GM12878 (cell line): ENCODE measurements at regions not wholly inside any gene's neighbourhood (a gene's known extent, or its start where the extent isn't known, plus 50 kb on each side); places are given as distances from the start of the nearest gene placed in this dataset.

ENCODE experiments used
- ATAC-seq: fragments of 200-7000 bp; cut with Tn5 transposase; 3 replicates; pipeline ENCODE4 v1.9.1; 2020; ENCODE audit warnings: mild to moderate bottlenecking, moderate library complexity
- BruUV-seq: library from RNA; stranded (reverse); fragments of 400-500 nt; replicated peaks from 2 replicates; lab custom pipeline; 2021; lab: Mats Ljungman, UMichigan
- CTCF ChIA-PET: fragments of 300-600 bp; sonication (Branson Sonifier 250); formaldehyde crosslinking; extraction: SDS; loops from one replicate; lab custom pipeline; 2021; ENCODE audit warnings: inconsistent platforms; lab: Yijun Ruan, JAX
- POLR2A ChIA-PET: fragments of 350-600 bp; formaldehyde crosslinking; extraction: SDS; loops from one replicate; lab custom pipeline; 2021; ENCODE audit warnings: inconsistent platforms; lab: Charles Lee
- RAD21 ChIA-PET: fragments of 300-600 bp; sonication (Branson Sonifier 250); formaldehyde crosslinking; loops from one replicate; lab custom pipeline; 2023; ENCODE audit warnings: antibody characterized with exemption; ENCODE audit not compliant: unreplicated experiment; lab: Charles Lee
- SMC1A ChIA-PET: fragments of 300-600 bp; sonication (Branson Sonifier 250); formaldehyde crosslinking; loops from one replicate; lab custom pipeline; 2023; ENCODE audit not compliant: unreplicated experiment, uncharacterized antibody; lab: Charles Lee
- DNase-seq: peaks from one replicate; pipeline ENCODE4 v3.0.0-alpha.2; 2011; ENCODE audit warnings: low read depth, low spot score
- FAIRE-seq: peaks from 3 replicates; lab custom pipeline; 2011; peaks lifted over from hg19 to GRCh38; lab: Jason Lieb, UNC
- H2AFZ ChIP-seq: 2 replicates; pipeline ENCODE4 v1.6.0; 2011; ENCODE audit warnings: low read depth, low read length, control low read depth; ENCODE audit not compliant: control insufficient read depth
- H3K27ac ChIP-seq: 2 replicates; pipeline ENCODE4 v1.5.1; 2011; ENCODE audit warnings: control low read depth; ENCODE audit not compliant: control insufficient read depth, insufficient read depth
- H3K27me3 ChIP-seq, 2 experiments: replicated peaks in 1 of 2; 2 replicates each; pipeline versions ENCODE4 v1.6.0 to v1.6.1; 2011; ENCODE audit warnings: low read length in 1 of 2; ENCODE audit not compliant: control insufficient read depth in 2 of 2, insufficient read depth in 2 of 2
- H3K36me3 ChIP-seq, 2 experiments: 2 replicates each; pipeline ENCODE4 v1.5.1; 2011; ENCODE audit warnings: low read length in 1 of 2; ENCODE audit not compliant: control insufficient read depth in 2 of 2, insufficient read depth in 2 of 2
- H3K4me1 ChIP-seq: 2 replicates; pipeline ENCODE4 v1.6.1; 2011; ENCODE audit warnings: mild to moderate bottlenecking, low read length, moderate library complexity, mixed read lengths; ENCODE audit not compliant: control insufficient read depth, insufficient read depth
- H3K4me2 ChIP-seq: 2 replicates; pipeline ENCODE4 v1.6.0; 2011; ENCODE audit warnings: control low read depth; ENCODE audit not compliant: control insufficient read depth, insufficient read depth
- H3K4me3 ChIP-seq: fragments of 200-600 bp; sonication (generic); 2 replicates; pipeline ENCODE4 v1.5.1; 2016
- H3K79me2 ChIP-seq: 2 replicates; pipeline ENCODE4 v1.6.0; 2011; ENCODE audit warnings: low read length; ENCODE audit not compliant: control insufficient read depth, insufficient read depth
- H3K9ac ChIP-seq: 2 replicates; pipeline ENCODE4 v1.8.0; 2011; ENCODE audit warnings: low read length, control low read depth, mixed read lengths; ENCODE audit not compliant: control insufficient read depth, insufficient read depth
- H3K9me3 ChIP-seq: replicated peaks from 3 replicates; pipeline ENCODE4 v1.5.1; 2011; ENCODE audit warnings: mild to moderate bottlenecking, low read length; ENCODE audit not compliant: control insufficient read depth, insufficient read depth
- H4K20me1 ChIP-seq: 2 replicates; pipeline ENCODE4 v1.6.0; 2011; ENCODE audit not compliant: control insufficient read depth, insufficient read depth
- ATF2 ChIP-seq: IDR thresholded peaks from 2 replicates; pipeline ENCODE4 v1.6.1; 2012; ENCODE audit warnings: low read length, inconsistent platforms
- CEBPZ ChIP-seq: fragments of 150-350 bp; IDR thresholded peaks from 2 replicates; pipeline ENCODE4 v1.6.1; 2016; ENCODE audit warnings: low read depth, low read length
- FOS ChIP-seq: IDR thresholded peaks from 3 replicates; pipeline ENCODE4 v1.6.1; 2011; ENCODE audit warnings: borderline replicate concordance; ENCODE audit not compliant: insufficient read length; ENCODE audit errors: extremely low read depth
- GATAD2B ChIP-seq: fragments of 450-650 bp; conservative IDR thresholded peaks from 2 replicates; pipeline ENCODE4 v1.6.1; 2017; ENCODE audit warnings: low read depth, mild to moderate bottlenecking, moderate library complexity
- KLF5 ChIP-seq: fragments of 450-650 bp; IDR thresholded peaks from 2 replicates; pipeline ENCODE4 v1.6.1; 2014; ENCODE audit warnings: mild to moderate bottlenecking; ENCODE audit not compliant: partially characterized antibody
- MAX ChIP-seq: IDR thresholded peaks from 2 replicates; pipeline ENCODE4 v1.6.1; 2012; ENCODE audit warnings: low read depth, low read length, improper control_type of control experiment
- MTA2 ChIP-seq: fragments of 450-650 bp; IDR thresholded peaks from 2 replicates; pipeline ENCODE4 v1.6.1; 2016; ENCODE audit warnings: low read depth, mild to moderate bottlenecking, moderate library complexity
- PRDM15 ChIP-seq: fragments of 450-650 bp; formaldehyde crosslinking; IDR thresholded peaks from 2 replicates; pipeline ENCODE4 v1.4.0; 2020; ENCODE audit warnings: mild to moderate bottlenecking, moderate library complexity
- RFX5 ChIP-seq: IDR thresholded peaks from 2 replicates; pipeline ENCODE4 v1.6.1; 2011; ENCODE audit warnings: low read depth, low read length, improper control_type of control experiment
- SMAD5 ChIP-seq: IDR thresholded peaks from 2 replicates; pipeline ENCODE4 v1.6.1; 2016; ENCODE audit warnings: antibody characterized with exemption, low read depth
- SPI1 ChIP-seq: IDR thresholded peaks from 2 replicates; pipeline ENCODE4 v1.6.1; 2011; ENCODE audit warnings: low read depth, mild to moderate bottlenecking, low read length, moderate library complexity, borderline replicate concordance; ENCODE audit not compliant: insufficient read depth
- STAT1 ChIP-seq: fragments of 450-650 bp; conservative IDR thresholded peaks from 2 replicates; pipeline ENCODE4 v1.6.1; 2014; ENCODE audit warnings: antibody characterized with exemption, mild to moderate bottlenecking
- ZNF24 ChIP-seq: fragments of 450-650 bp; IDR thresholded peaks from 2 replicates; pipeline ENCODE4 v1.6.1; 2017; ENCODE audit warnings: antibody characterized with exemption, mild to moderate bottlenecking
- whole genome bisulfite sequencing: methylation state at CpG from one replicate; pipeline ENCODE4 v1.1.6; 2016; ENCODE audit warnings: low lambda C conversion rate; ENCODE audit not compliant: insufficient replicate concordance, insufficient coverage; ENCODE audit errors: missing lambda C conversion rate; 5-methylcytosine and 5-hydroxymethylcytosine counted together
- in situ Hi-C: fragments of 300-500 bp; cut with MboI; formaldehyde crosslinking; loops from 9 replicates; pipeline ENCODE4 v1.14.3; 2018; ENCODE audit warnings: mixed read lengths
- intact Hi-C: fragments of 100-400 bp; cut with micrococcal nuclease; formaldehyde crosslinking; loops from one replicate; pipeline ENCODE4 v1.14.2; 2022; ENCODE audit not compliant: unreplicated experiment

GRCh38 chr9:106487266-106487665 lies 375.7 kb upstream of the ZNF462 start:
- H3K36me3 ChIP-seq: no peaks in the 10 kb centered on the region
- CTCF ChIA-PET: interaction anchor here (1.0 to 1.1 kb wide), 2 partner anchors 16 to 606 kb away, joined by 3 read pairs; no protein-coding TSS in a partner anchor
- no peaks in the 10 kb centered on the region for H3K4me1 ChIP-seq
- H3K79me2 ChIP-seq: no peaks in the 10 kb centered on the region
- H3K9ac ChIP-seq: no peak overlapping the region
- H3K27me3 ChIP-seq: no peaks in the 10 kb centered on the region
- ATAC-seq (no peak), FAIRE-seq (no peak), DNase-seq (no peak)
- SMC1A ChIA-PET: interaction anchor here (0.7 to 1.1 kb wide), 2 partner anchors 46 to 201 kb away, joined by 3 read pairs; no protein-coding TSS in a partner anchor
- H4K20me1 ChIP-seq: no peaks in the 10 kb centered on the region
- H3K4me2 ChIP-seq: no peak overlapping the region
- POLR2A ChIA-PET: interaction anchor here (1.1 kb wide), 1 partner anchor 162 kb away, joined by 4 read pairs; no protein-coding TSS in a partner anchor
- BruUV-seq: no TSS peak
- H3K27ac ChIP-seq: no peak overlapping the region
- intact Hi-C loops (no loop called here), in situ Hi-C loops (no loop called here)
- H3K9me3 ChIP-seq: no peaks in the 10 kb centered on the region; the same call in 2 of the 3 replicates
- TF ChIP-seq ZNF24: no peak
- TF ChIP-seq RFX5: no peak
- no peak for TF ChIP-seq MTA2
- TF ChIP-seq CEBPZ: no peak
- no peak for TF ChIP-seq SPI1
- no peak for TF ChIP-seq FOS
- no peak for TF ChIP-seq KLF5
- no peak for TF ChIP-seq GATAD2B
- no peak for TF ChIP-seq STAT1
- TF ChIP-seq ATF2: no peak
- no peak for TF ChIP-seq MAX
- no peak for TF ChIP-seq PRDM15 (CRISPR knock-in tag)
- no peak for TF ChIP-seq SMAD5
- RAD21 ChIA-PET: no interaction called here
- no peak overlapping the region for H3K4me3 ChIP-seq
- H2AFZ ChIP-seq: no peak overlapping the region
- 10% methylated on average over 3 of the region's 3 CpGs for WGBS
